ENCODE measurements at regions not wholly inside any gene's neighbourhood (a gene's known extent, or its start where the extent isn't known, plus 50 kb on each side); places are given as distances from the start of the nearest gene placed in this dataset.
"Not testable (repeated sequence)": the region's sequence is repeated elsewhere in the genome, so short reads cannot be mapped to it uniquely, and the experiment has no call there.

DNA sequence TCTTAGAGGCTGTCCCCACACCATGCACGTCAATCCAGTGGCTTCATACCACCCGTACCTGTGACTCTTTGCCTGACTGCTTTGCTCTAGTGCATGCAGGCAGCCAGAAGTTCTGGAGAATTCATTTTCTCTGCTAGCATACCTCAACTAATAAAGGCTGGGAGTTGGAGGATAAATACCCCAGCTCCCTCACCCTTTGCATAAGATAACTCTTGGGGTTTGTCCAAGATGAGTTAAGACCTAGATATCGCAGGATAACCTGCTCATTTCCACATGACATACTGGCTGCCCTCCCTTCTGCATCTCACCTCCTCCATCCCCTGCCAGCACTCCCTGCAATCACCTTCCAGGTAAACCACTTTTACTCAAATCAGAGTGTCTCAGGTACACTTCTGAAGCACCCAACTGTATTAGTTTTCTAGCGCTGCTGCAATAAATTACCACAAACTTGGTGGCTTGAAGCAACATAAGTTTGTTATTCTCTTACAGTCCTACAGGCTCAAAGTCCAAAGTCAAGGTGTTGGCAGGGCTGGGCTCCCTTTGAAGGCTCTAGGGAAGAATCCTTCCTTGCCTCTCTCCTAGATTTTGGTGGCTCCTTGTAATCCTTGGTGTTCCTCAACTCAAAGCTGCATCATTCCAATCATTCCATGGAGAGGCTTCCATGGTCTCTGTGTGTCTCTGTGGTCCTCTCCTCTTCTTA is 146.8 kb downstream of the CRLF3 start:
- WGBS, 2 donors: 55 to 85% methylated on average over 4 of the region's 4 CpGs
- H3K4me3 ChIP-seq: no peak overlapping the region
- intact Hi-C loops (cut with DNase I): no loop called here

GRCh38 chr17:30675777-30676492 is 148.6 kb downstream of the CRLF3 start:
- H3K27ac ChIP-seq; H3K36me3 ChIP-seq; intact Hi-C loops (cut with DNase I); H3K27me3 ChIP-seq; H3K4me3 ChIP-seq; DNase-seq; H3K9me3 ChIP-seq; H3K4me1 ChIP-seq: not testable (repeated sequence)
- 92 to 93% methylated on average over 3 of the region's 3 CpGs for WGBS, 2 donors

More for the DNA sequence above, 146.8 kb downstream of the CRLF3 start:
- Histone ChIP-seq H3K36me3 (no peaks in the 10 kb centered on the region), H3K27ac (no peak overlapping the region), H3K4me1 (no peaks in the 10 kb centered on the region), H3K27me3 (peaks cover 0 to 2% (median 0%) of the 10 kb centered on the region in 3 donors), H3K9me3 (peaks cover 0 to 3% (median 1%) of the 10 kb centered on the region in 4 donors)
- TF ChIP-seq POLR2AphosphoS5 (IDR thresholded peaks at IDR 0.05) (no peak), EP300 (IDR thresholded peaks at IDR 0.05) (no peak), POLR2A (IDR thresholded peaks at IDR 0.05) (no peak)
- TF ChIP-seq, protein P1, sequence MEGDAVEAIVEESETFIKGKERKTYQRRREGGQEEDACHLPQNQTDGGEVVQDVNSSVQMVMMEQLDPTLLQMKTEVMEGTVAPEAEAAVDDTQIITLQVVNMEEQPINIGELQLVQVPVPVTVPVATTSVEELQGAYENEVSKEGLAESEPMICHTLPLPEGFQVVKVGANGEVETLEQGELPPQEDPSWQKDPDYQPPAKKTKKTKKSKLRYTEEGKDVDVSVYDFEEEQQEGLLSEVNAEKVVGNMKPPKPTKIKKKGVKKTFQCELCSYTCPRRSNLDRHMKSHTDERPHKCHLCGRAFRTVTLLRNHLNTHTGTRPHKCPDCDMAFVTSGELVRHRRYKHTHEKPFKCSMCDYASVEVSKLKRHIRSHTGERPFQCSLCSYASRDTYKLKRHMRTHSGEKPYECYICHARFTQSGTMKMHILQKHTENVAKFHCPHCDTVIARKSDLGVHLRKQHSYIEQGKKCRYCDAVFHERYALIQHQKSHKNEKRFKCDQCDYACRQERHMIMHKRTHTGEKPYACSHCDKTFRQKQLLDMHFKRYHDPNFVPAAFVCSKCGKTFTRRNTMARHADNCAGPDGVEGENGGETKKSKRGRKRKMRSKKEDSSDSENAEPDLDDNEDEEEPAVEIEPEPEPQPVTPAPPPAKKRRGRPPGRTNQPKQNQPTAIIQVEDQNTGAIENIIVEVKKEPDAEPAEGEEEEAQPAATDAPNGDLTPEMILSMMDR (IDR thresholded peaks at IDR 0.05): no peak
- no peak for DNase-seq

DNA sequence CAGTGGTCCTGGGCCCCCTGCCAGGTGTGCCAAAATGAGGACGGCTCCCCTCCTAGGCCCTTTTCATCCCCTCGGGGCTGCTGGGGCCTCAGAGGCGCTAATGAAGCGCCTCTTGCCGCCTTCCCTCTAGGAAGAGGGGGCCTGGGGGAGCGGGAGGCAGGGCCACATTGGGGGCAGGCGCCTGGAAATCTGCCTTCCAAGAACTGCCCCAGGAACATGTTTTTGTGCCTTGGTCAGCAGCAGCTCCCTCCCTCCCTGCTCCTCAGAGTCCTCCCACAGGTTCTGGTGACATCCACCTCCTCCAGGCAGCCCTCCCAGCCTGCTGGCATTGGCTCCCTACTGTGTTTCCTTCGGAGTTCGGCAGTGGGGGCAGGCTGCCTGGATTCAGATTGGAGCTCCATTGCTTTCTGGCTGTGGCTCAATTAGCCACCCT is 155.3 kb downstream of the CRLF3 start:
- intact Hi-C loops (cut with DNase I); H3K36me3 ChIP-seq; H3K9me3 ChIP-seq; H3K27me3 ChIP-seq; H3K4me1 ChIP-seq; H3K27ac ChIP-seq; DNase-seq; H3K4me3 ChIP-seq: not testable (repeated sequence)
- WGBS, 2 donors: 69 to 71% methylated on average over 9 of the region's 9 CpGs

GRCh38 chr17:30668360-30669181 is 155.9 kb downstream of the CRLF3 start:
- H3K36me3 ChIP-seq; H3K27ac ChIP-seq; H3K4me1 ChIP-seq; H3K27me3 ChIP-seq; DNase-seq; intact Hi-C loops (cut with DNase I); H3K9me3 ChIP-seq: not testable (repeated sequence)
- WGBS, 2 donors: 21 to 33% methylated on average over 12 to 13 of the region's 31 CpGs
- H3K4me3 ChIP-seq: peak overlapping the region in 3 of 4 donors; percentile 50 to 57 (median 52)

DNA sequence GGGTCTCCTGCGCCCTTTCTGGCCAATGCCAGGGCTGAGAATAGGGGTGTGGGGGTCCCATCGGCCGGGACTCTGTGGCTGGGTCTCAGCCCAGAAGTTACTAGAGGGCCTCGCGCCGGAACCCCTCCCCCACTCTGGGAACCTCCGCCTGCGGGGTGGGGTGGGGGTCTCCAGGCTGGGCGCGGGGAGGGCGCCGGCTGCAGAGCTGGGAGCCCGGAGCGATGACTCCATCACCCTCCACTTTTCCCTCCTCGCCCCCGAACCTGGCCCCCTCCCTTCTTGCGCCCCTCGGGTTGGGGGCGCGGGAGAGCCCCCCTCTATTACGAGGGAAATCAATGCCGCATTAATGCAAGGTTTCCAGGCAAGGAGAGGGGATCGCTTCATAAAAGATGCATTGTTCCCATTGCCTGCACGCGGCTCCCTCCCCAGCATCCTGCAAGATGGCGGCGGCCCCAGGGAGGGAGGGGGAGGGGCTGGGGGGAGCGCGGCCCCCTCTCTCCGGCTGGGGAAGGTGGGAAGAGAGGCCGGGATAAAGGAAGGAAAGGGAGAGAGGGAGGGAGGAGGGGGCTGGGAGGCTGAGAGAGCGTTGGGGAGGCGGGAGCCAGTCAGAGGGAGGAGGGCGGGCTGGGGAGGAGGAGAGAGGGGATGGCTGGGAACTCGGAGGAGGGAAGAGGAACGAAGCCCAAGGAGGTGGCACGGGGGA is 156.7 kb downstream of the CRLF3 start:
- H3K9me3 ChIP-seq; H3K36me3 ChIP-seq; H3K27me3 ChIP-seq; intact Hi-C loops (cut with DNase I); H3K4me1 ChIP-seq: not testable (repeated sequence)
- H3K4me3 ChIP-seq: peak overlapping the region; percentile 46 to 57 (median 51)
- H3K27ac ChIP-seq: peak overlapping the region in 2 of 4 donors; percentile 39 to 54
- 0 to 2% methylated on average over 27 to 33 of the region's 37 CpGs for WGBS, 2 donors
- DNase-seq: peak; percentile 90

- intact Hi-C loops (cut with DNase I); H3K36me3 ChIP-seq; H3K9me3 ChIP-seq; DNase-seq; H3K4me1 ChIP-seq; H3K27me3 ChIP-seq: not testable (repeated sequence)
- H3K27ac ChIP-seq: peak overlapping the region in 2 of 4 donors; percentile 39 to 54
- H3K4me3 ChIP-seq: peak overlapping the region; percentile 46 to 57 (median 51)
- 42 to 55% methylated on average over 22 to 23 of the region's 23 CpGs for WGBS, 2 donors
These were observed 157.4 kb downstream of the CRLF3 start for GRCh38 chr17:30666838-30667656.

GRCh38 chr17:30663727-30664455 is 160.6 kb downstream of the CRLF3 start:
- DNase-seq; H3K27me3 ChIP-seq; H3K9me3 ChIP-seq; H3K36me3 ChIP-seq; intact Hi-C loops (cut with DNase I); H3K27ac ChIP-seq; H3K4me3 ChIP-seq; H3K4me1 ChIP-seq: not testable (repeated sequence)
- 31 to 33% methylated on average over 12 of the region's 12 CpGs for WGBS, 2 donors

DNA sequence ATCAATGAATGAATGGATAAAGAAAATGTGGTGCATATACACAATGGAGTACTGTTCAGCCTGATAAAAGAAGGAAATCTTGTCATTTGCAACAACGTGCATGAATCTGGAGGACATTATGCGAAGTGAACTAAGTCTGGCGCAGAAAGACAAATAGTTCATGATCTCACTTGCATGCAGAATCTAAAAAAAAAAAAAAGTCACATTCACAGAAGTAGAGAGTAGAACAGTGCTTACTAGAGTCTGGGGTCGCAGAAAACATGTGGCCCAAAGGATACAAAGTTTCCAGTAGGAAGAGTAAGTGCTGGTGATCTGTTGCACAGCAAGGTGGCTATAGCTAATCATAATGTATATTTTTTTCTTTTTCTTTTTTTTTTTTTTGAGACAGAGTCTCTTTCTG is 167.3 kb downstream of the CRLF3 start:
- H3K27ac ChIP-seq; intact Hi-C loops (cut with DNase I); H3K4me1 ChIP-seq; H3K4me3 ChIP-seq; DNase-seq; H3K9me3 ChIP-seq; H3K36me3 ChIP-seq; H3K27me3 ChIP-seq: not testable (repeated sequence)
- 86 to 98% methylated on average over 3 of the region's 4 CpGs for WGBS, 2 donors

DNA sequence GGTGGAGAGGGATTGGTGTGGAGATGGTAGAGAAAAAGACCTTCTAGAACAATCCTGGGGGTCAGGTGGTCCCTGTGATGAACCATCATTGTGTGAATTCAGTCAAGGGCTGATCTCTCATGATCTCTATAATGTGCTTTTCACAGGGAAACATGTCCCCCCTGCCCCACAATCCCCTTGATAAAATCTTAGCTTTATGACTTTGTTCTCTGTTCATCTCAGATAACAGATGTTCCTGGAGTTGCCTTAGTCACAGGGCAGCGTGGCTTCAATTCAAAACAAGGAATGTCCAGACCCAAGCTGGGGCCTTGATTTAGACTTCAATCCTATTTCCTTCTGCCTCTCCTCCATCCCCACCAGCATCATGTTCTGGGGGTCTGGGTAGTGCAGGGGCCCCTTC is 171.5 kb downstream of the CRLF3 start:
- H3K36me3 ChIP-seq; H3K9me3 ChIP-seq; H3K27ac ChIP-seq; H3K4me1 ChIP-seq; DNase-seq; intact Hi-C loops (cut with DNase I); H3K4me3 ChIP-seq; H3K27me3 ChIP-seq: not testable (repeated sequence)
- 78 to 81% methylated on average over 1 of the region's 1 CpG for WGBS, 2 donors
